ENCODE measurements at regions not wholly inside any gene's neighbourhood (a gene's known extent, or its start where the extent isn't known, plus 50 kb on each side); places are given as distances from the start of the nearest gene placed in this dataset.

DNA sequence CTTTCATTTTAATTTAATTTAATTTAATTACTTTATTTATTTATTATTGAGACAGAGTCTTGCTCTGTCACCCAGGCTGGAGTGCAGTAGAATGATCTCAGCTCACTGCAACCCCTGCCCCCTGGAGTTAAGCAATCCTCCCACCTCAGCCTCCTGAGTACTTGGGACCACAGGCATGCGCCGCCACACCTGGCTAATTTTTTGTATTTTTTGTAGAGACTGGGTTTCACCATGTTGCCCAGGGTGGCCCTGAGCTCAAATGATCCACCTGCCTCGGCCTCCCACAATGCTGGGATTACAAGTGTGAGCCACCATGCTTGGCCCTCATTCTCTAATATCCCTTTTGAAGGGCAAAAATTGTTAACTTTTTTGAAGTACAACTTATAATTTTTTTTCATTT is 92.9 kb downstream of the XRCC2 start:
- TF ChIP-seq, protein P1, sequence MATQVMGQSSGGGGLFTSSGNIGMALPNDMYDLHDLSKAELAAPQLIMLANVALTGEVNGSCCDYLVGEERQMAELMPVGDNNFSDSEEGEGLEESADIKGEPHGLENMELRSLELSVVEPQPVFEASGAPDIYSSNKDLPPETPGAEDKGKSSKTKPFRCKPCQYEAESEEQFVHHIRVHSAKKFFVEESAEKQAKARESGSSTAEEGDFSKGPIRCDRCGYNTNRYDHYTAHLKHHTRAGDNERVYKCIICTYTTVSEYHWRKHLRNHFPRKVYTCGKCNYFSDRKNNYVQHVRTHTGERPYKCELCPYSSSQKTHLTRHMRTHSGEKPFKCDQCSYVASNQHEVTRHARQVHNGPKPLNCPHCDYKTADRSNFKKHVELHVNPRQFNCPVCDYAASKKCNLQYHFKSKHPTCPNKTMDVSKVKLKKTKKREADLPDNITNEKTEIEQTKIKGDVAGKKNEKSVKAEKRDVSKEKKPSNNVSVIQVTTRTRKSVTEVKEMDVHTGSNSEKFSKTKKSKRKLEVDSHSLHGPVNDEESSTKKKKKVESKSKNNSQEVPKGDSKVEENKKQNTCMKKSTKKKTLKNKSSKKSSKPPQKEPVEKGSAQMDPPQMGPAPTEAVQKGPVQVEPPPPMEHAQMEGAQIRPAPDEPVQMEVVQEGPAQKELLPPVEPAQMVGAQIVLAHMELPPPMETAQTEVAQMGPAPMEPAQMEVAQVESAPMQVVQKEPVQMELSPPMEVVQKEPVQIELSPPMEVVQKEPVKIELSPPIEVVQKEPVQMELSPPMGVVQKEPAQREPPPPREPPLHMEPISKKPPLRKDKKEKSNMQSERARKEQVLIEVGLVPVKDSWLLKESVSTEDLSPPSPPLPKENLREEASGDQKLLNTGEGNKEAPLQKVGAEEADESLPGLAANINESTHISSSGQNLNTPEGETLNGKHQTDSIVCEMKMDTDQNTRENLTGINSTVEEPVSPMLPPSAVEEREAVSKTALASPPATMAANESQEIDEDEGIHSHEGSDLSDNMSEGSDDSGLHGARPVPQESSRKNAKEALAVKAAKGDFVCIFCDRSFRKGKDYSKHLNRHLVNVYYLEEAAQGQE (IDR thresholded peaks at IDR 0.05; ENCODE audit: low read depth) = no peak
- TF ChIP-seq FOXM1 (IDR thresholded peaks at IDR 0.05; ENCODE audit: borderline replicate concordance, low read depth) = no peak
